K562 (cell line): ENCODE measurements at regions not wholly inside any gene's neighbourhood (a gene's known extent, or its start where the extent isn't known, plus 50 kb on each side); places are given as distances from the start of the nearest gene placed in this dataset.

Experiments
- CC2D1A ChIP-seq: fragments of 450-650 bp; IDR thresholded peaks from 2 replicates; pipeline ENCODE4 v1.6.1; 2017; ENCODE audit warnings: mild to moderate bottlenecking
- NFIC ChIP-seq: fragments of 450-650 bp; IDR thresholded peaks from 2 replicates; pipeline ENCODE4 v1.6.1; 2017; ENCODE audit warnings: mild to moderate bottlenecking, inconsistent platforms
- TF ChIP-seq, protein P1 (sequence below), 2 experiments: fragments of 450-650 bp in 1 of 2; sonication (generic) in 1 of 2; formaldehyde crosslinking in 1 of 2; IDR thresholded peaks; 2 replicates each; pipeline versions ENCODE4 v1.7.1 to v1.9.0; 2016 to 2022; ENCODE audit warnings: inconsistent platforms in 1 of 2, mild to moderate bottlenecking in 1 of 2, missing genetic modification reagents in 1 of 2

GRCh38 chr7:12066004-12066403 is 145.1 kb upstream of the TMEM106B start (continued):
- TF ChIP-seq, protein P1, sequence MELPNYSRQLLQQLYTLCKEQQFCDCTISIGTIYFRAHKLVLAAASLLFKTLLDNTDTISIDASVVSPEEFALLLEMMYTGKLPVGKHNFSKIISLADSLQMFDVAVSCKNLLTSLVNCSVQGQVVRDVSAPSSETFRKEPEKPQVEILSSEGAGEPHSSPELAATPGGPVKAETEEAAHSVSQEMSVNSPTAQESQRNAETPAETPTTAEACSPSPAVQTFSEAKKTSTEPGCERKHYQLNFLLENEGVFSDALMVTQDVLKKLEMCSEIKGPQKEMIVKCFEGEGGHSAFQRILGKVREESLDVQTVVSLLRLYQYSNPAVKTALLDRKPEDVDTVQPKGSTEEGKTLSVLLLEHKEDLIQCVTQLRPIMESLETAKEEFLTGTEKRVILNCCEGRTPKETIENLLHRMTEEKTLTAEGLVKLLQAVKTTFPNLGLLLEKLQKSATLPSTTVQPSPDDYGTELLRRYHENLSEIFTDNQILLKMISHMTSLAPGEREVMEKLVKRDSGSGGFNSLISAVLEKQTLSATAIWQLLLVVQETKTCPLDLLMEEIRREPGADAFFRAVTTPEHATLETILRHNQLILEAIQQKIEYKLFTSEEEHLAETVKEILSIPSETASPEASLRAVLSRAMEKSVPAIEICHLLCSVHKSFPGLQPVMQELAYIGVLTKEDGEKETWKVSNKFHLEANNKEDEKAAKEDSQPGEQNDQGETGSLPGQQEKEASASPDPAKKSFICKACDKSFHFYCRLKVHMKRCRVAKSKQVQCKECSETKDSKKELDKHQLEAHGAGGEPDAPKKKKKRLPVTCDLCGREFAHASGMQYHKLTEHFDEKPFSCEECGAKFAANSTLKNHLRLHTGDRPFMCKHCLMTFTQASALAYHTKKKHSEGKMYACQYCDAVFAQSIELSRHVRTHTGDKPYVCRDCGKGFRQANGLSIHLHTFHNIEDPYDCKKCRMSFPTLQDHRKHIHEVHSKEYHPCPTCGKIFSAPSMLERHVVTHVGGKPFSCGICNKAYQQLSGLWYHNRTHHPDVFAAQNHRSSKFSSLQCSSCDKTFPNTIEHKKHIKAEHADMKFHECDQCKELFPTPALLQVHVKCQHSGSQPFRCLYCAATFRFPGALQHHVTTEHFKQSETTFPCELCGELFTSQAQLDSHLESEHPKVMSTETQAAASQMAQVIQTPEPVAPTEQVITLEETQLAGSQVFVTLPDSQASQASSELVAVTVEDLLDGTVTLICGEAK (IDR thresholded peaks at IDR 0.05) = no peak
- TF ChIP-seq, protein P1 (CRISPR knock-in tag; IDR thresholded peaks at IDR 0.05) = no peak
- no peak for TF ChIP-seq NFIC
- no peak for TF ChIP-seq CC2D1A
